SK-N-SH (cell line): ENCODE measurements at regions not wholly inside any gene's neighbourhood (a gene's known extent, or its start where the extent isn't known, plus 50 kb on each side); places are given as distances from the start of the nearest gene placed in this dataset.

ENCODE experiments used
- EZH2phosphoT487 ChIP-seq: fragments of 200-600 bp; sonication (generic); IDR thresholded peaks from 2 replicates; pipeline ENCODE4 v1.6.1; 2017; ENCODE audit warnings: low read depth, mixed run types, mild to moderate bottlenecking, antibody characterized with exemption, moderate library complexity, borderline replicate concordance
- GABPA ChIP-seq: IDR thresholded peaks from 2 replicates; pipeline ENCODE4 v1.4.0; 2012; ENCODE audit warnings: low read depth, mild to moderate bottlenecking
- GATA2 ChIP-seq: sonication (generic); formaldehyde crosslinking; IDR thresholded peaks from 2 replicates; pipeline ENCODE4 v1.5.0; 2020; ENCODE audit warnings: mild to moderate bottlenecking, missing genetic modification reagents
- POLR2AphosphoS5 ChIP-seq: IDR thresholded peaks from 2 replicates; pipeline ENCODE4 v1.6.1; 2012; ENCODE audit warnings: low read depth, low read length
- SIN3A ChIP-seq: IDR thresholded peaks from 2 replicates; pipeline ENCODE4 v1.6.1; 2012; ENCODE audit warnings: low read depth, mild to moderate bottlenecking, low read length, moderate library complexity, borderline replicate concordance
- TF ChIP-seq, protein P1 (sequence below): fragments of 200-600 bp; sonication (generic); IDR thresholded peaks from 2 replicates; pipeline ENCODE4 v1.6.1; 2017; ENCODE audit warnings: antibody characterized with exemption, mild to moderate bottlenecking, moderate library complexity
- TF ChIP-seq, protein P2 (sequence below): IDR thresholded peaks from 2 replicates; pipeline ENCODE4; 2012
- TF ChIP-seq, protein P3 (sequence below): IDR thresholded peaks from 2 replicates; pipeline ENCODE4 v1.4.0; 2012; ENCODE audit warnings: low read depth

GRCh38 chr18:40375837-40376236, 1579.2 kb upstream of the PIK3C3 start:
- TF ChIP-seq SIN3A (no peak), EZH2phosphoT487 (no peak), GATA2 (CRISPR knock-in tag) (no peak), POLR2AphosphoS5 (no peak), GABPA (no peak)
- TF ChIP-seq, protein P1, sequence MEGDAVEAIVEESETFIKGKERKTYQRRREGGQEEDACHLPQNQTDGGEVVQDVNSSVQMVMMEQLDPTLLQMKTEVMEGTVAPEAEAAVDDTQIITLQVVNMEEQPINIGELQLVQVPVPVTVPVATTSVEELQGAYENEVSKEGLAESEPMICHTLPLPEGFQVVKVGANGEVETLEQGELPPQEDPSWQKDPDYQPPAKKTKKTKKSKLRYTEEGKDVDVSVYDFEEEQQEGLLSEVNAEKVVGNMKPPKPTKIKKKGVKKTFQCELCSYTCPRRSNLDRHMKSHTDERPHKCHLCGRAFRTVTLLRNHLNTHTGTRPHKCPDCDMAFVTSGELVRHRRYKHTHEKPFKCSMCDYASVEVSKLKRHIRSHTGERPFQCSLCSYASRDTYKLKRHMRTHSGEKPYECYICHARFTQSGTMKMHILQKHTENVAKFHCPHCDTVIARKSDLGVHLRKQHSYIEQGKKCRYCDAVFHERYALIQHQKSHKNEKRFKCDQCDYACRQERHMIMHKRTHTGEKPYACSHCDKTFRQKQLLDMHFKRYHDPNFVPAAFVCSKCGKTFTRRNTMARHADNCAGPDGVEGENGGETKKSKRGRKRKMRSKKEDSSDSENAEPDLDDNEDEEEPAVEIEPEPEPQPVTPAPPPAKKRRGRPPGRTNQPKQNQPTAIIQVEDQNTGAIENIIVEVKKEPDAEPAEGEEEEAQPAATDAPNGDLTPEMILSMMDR = no peak
- TF ChIP-seq, protein P2, sequence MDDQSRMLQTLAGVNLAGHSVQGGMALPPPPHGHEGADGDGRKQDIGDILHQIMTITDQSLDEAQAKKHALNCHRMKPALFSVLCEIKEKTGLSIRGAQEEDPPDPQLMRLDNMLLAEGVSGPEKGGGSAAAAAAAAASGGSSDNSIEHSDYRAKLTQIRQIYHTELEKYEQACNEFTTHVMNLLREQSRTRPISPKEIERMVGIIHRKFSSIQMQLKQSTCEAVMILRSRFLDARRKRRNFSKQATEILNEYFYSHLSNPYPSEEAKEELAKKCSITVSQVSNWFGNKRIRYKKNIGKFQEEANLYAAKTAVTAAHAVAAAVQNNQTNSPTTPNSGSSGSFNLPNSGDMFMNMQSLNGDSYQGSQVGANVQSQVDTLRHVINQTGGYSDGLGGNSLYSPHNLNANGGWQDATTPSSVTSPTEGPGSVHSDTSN = no peak
- TF ChIP-seq, protein P3, sequence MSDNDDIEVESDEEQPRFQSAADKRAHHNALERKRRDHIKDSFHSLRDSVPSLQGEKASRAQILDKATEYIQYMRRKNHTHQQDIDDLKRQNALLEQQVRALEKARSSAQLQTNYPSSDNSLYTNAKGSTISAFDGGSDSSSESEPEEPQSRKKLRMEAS = no peak
